GM21737 (cell line): ENCODE measurements at regions not wholly inside any gene's neighbourhood (a gene's known extent, or its start where the extent isn't known, plus 50 kb on each side); places are given as distances from the start of the nearest gene placed in this dataset.
"Not testable (repeated sequence)": the region's sequence is repeated elsewhere in the genome, so short reads cannot be mapped to it uniquely, and the experiment has no call there.

Experiments
- ATAC-seq: cut with Tn5 transposase; IDR thresholded peaks from one replicate; pipeline ENCODE4 v1.9.1; 2021; ENCODE audit warnings: mild to moderate bottlenecking, moderate library complexity; ENCODE audit not compliant: unreplicated experiment

- no peak for ATAC-seq
Observed at GRCh38 chr6:13874191-13874549, 50.6 kb upstream of the RNF182 start.

GRCh38 chr6:13873288-13874190 lies 51.2 kb upstream of the RNF182 start:
- ATAC-seq = peak; percentile 80

GRCh38 chr6:13872681-13873080 lies 52.1 kb upstream of the RNF182 start:
- ATAC-seq = no peak

GRCh38 chr6:13872006-13872405 lies 52.7 kb upstream of the RNF182 start:
- ATAC-seq = not testable (repeated sequence)

GRCh38 chr6:13870214-13870830 lies 54.4 kb upstream of the RNF182 start:
- no peak for ATAC-seq

- ATAC-seq = no peak
Observed at GRCh38 chr6:13868236-13868635, 53.9 kb upstream of the MCUR1 start.

- ATAC-seq = no peak
Observed at GRCh38 chr6:13866301-13866700, 51.9 kb upstream of the MCUR1 start.

GRCh38 chr6:13865141-13865540 lies 50.8 kb upstream of the MCUR1 start:
- ATAC-seq = no peak

GRCh38 chr6:13864669-13865068 lies 50.3 kb upstream of the MCUR1 start:
- not testable (repeated sequence) for ATAC-seq
